HCT116 (cell line): ENCODE measurements at regions not wholly inside any gene's neighbourhood (a gene's known extent, or its start where the extent isn't known, plus 50 kb on each side); places are given as distances from the start of the nearest gene placed in this dataset.

Source experiments
- CEBPB ChIP-seq: IDR thresholded peaks from 2 replicates; pipeline ENCODE4 v1.6.1; 2012; ENCODE audit warnings: low read depth
- EZH2phosphoT487 ChIP-seq: fragments of 200-600 bp; IDR thresholded peaks from 2 replicates; pipeline ENCODE4 v1.6.1; 2018; ENCODE audit warnings: antibody characterized with exemption, borderline replicate concordance
- JUND ChIP-seq: IDR thresholded peaks from 2 replicates; pipeline ENCODE4 v1.6.1; 2012
- MAX ChIP-seq: IDR thresholded peaks from 2 replicates; pipeline ENCODE4 v1.6.1; 2012
- POLR2A ChIP-seq: IDR thresholded peaks from 2 replicates; pipeline ENCODE4 v1.7.0; 2011; ENCODE audit warnings: borderline replicate concordance; ENCODE audit not compliant: insufficient read depth, insufficient read length; ENCODE audit errors: extremely low read depth
- POLR2AphosphoS5 ChIP-seq: IDR thresholded peaks from 2 replicates; pipeline ENCODE4 v1.6.1; 2011; ENCODE audit warnings: mild to moderate bottlenecking, low read depth, low read length, moderate library complexity
- RAD21 ChIP-seq: IDR thresholded peaks from 2 replicates; pipeline ENCODE4 v1.6.1; 2012; ENCODE audit warnings: low read depth, mild to moderate bottlenecking
- REST ChIP-seq: IDR thresholded peaks from 2 replicates; pipeline ENCODE4 v1.6.1; 2012; ENCODE audit warnings: low read depth
- SIN3A ChIP-seq: IDR thresholded peaks from 2 replicates; pipeline ENCODE4 v1.6.1; 2012; ENCODE audit warnings: low read depth
- ZFX ChIP-seq: fragments of 450-650 bp; IDR thresholded peaks from 2 replicates; pipeline ENCODE4 v1.6.1; 2017
- ZNF274 ChIP-seq: fragments of 200-500 bp; sonication (Bioruptor generic); IDR thresholded peaks from 2 replicates; pipeline ENCODE4 v1.6.1; 2014; ENCODE audit warnings: mild to moderate bottlenecking, low read depth, low read length, inconsistent platforms
- TF ChIP-seq, protein P1 (sequence below), 3 experiments: fragments of 200-600 bp in 1 of 3; sonication (generic) in 1 of 3; IDR thresholded peaks in 2 of 3; conservative IDR thresholded peaks in 1 of 3; 2 replicates each; pipeline ENCODE4 v1.5.1; 2012 to 2017; ENCODE audit warnings: low read depth in 2 of 3, low read length in 2 of 3, antibody characterized with exemption in 1 of 3, borderline replicate concordance in 1 of 3, control low read depth in 1 of 3, mild to moderate bottlenecking in 1 of 3, mixed read lengths in 1 of 3, mixed run types in 1 of 3, moderate library complexity in 1 of 3; ENCODE audit not compliant: insufficient read depth in 1 of 3
- TF ChIP-seq, protein P2 (sequence below): IDR thresholded peaks from 2 replicates; pipeline ENCODE4 v1.6.1; 2012
- TF ChIP-seq, protein P3 (sequence below): IDR thresholded peaks from 2 replicates; pipeline ENCODE4 v1.6.1; 2011; ENCODE audit warnings: mild to moderate bottlenecking, low read length, moderate library complexity; ENCODE audit not compliant: insufficient replicate concordance; ENCODE audit errors: extremely low read depth

GRCh38 chr2:41851554-41851953 lies 196.3 kb upstream of the PKDCC start:
- no peak for TF ChIP-seq EZH2phosphoT487
- TF ChIP-seq ZNF274, result no peak
- TF ChIP-seq, protein P1, sequence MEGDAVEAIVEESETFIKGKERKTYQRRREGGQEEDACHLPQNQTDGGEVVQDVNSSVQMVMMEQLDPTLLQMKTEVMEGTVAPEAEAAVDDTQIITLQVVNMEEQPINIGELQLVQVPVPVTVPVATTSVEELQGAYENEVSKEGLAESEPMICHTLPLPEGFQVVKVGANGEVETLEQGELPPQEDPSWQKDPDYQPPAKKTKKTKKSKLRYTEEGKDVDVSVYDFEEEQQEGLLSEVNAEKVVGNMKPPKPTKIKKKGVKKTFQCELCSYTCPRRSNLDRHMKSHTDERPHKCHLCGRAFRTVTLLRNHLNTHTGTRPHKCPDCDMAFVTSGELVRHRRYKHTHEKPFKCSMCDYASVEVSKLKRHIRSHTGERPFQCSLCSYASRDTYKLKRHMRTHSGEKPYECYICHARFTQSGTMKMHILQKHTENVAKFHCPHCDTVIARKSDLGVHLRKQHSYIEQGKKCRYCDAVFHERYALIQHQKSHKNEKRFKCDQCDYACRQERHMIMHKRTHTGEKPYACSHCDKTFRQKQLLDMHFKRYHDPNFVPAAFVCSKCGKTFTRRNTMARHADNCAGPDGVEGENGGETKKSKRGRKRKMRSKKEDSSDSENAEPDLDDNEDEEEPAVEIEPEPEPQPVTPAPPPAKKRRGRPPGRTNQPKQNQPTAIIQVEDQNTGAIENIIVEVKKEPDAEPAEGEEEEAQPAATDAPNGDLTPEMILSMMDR (IDR thresholded peaks at IDR 0.05 in 2 of 3, conservative IDR thresholded peaks at IDR 0.05 in 1 of 3; ENCODE audit: borderline replicate concordance in 1 of 3, insufficient read depth in 1 of 3, low read depth in 2 of 3, low read length in 2 of 3), result no peak
- no peak for TF ChIP-seq POLR2A
- no peak for TF ChIP-seq RAD21
- no peak for TF ChIP-seq SIN3A
- TF ChIP-seq, protein P2, sequence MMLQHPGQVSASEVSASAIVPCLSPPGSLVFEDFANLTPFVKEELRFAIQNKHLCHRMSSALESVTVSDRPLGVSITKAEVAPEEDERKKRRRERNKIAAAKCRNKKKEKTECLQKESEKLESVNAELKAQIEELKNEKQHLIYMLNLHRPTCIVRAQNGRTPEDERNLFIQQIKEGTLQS, result no peak
- TF ChIP-seq POLR2AphosphoS5, result no peak
- no peak for TF ChIP-seq JUND
- TF ChIP-seq, protein P3, sequence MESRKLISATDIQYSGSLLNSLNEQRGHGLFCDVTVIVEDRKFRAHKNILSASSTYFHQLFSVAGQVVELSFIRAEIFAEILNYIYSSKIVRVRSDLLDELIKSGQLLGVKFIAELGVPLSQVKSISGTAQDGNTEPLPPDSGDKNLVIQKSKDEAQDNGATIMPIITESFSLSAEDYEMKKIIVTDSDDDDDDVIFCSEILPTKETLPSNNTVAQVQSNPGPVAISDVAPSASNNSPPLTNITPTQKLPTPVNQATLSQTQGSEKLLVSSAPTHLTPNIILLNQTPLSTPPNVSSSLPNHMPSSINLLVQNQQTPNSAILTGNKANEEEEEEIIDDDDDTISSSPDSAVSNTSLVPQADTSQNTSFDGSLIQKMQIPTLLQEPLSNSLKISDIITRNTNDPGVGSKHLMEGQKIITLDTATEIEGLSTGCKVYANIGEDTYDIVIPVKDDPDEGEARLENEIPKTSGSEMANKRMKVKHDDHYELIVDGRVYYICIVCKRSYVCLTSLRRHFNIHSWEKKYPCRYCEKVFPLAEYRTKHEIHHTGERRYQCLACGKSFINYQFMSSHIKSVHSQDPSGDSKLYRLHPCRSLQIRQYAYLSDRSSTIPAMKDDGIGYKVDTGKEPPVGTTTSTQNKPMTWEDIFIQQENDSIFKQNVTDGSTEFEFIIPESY, result no peak
- TF ChIP-seq CEBPB, result no peak
- TF ChIP-seq MAX, result no peak
- TF ChIP-seq REST, result no peak
- no peak for TF ChIP-seq ZFX
